ENCODE measurements at regions not wholly inside any gene's neighbourhood (a gene's known extent, or its start where the extent isn't known, plus 50 kb on each side); places are given as distances from the start of the nearest gene placed in this dataset.

DNA sequence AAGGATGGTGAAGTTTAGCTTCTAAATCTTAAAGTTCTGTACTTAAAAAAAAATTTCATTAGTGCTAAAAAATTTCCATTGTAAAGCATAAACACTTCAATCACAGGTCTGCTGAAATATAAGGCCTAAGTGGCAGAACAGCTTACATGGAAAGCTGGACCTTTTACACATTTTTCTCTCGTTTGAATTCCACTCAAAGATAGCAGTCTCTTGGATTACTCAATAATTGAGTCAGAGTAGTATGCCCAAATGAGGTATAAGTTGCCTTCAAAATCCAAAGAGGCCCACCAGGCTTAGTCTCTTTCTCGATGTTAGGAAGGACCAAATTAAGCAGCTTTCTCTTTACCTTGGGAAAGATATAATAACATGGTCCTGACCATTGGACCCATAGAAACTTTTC is 220.4 kb upstream of the CWC22 start:
- H3K9me3 ChIP-seq (ENCODE audit: control insufficient read depth, insufficient read depth, low read length) = peaks cover 3% of the 10 kb centered on the region; the same call in 1 of the 2 replicates
- no peak for TF ChIP-seq CTCF (IDR thresholded peaks at IDR 0.05; ENCODE audit: low read depth, low read length)
- POLR2A ChIA-PET = no interaction called here
- no peak overlapping the region for H3K27ac ChIP-seq (ENCODE audit: low read depth, low read length)
- CTCF ChIA-PET = interaction anchor here (1.3 kb wide), 1 partner anchor 13 kb away, joined by 4 read pairs; no protein-coding TSS in a partner anchor
- no peak overlapping the region for H3K4me3 ChIP-seq (ENCODE audit: low read depth, low read length)
- DNase-seq (ENCODE audit: low read depth, low spot score) = no peak
- H3K27me3 ChIP-seq (ENCODE audit: control insufficient read depth, insufficient read depth, low read length) = no peaks in the 10 kb centered on the region

- CTCF ChIA-PET = no interaction called here
- DNase-seq (ENCODE audit: low read depth, low spot score) = no peak
- no peak overlapping the region for H3K27ac ChIP-seq (ENCODE audit: low read depth, low read length)
- TF ChIP-seq CTCF (IDR thresholded peaks at IDR 0.05; ENCODE audit: low read depth, low read length) = no peak
- H3K9me3 ChIP-seq (ENCODE audit: control insufficient read depth, insufficient read depth, low read length) = peaks cover 3% of the 10 kb centered on the region; the same call in 1 of the 2 replicates
- H3K4me3 ChIP-seq (ENCODE audit: low read depth, low read length) = no peak overlapping the region
- POLR2A ChIA-PET = no interaction called here
- H3K27me3 ChIP-seq (ENCODE audit: control insufficient read depth, insufficient read depth, low read length) = no peaks in the 10 kb centered on the region
Measured at GRCh38 chr2:180225118-180225517, 218.0 kb upstream of the CWC22 start.

- Histone ChIP-seq H3K4me3 (ENCODE audit: low read depth, low read length) (no peak overlapping the region), H3K27ac (ENCODE audit: low read depth, low read length) (peak overlapping the region; percentile 39), H3K9me3 (ENCODE audit: control insufficient read depth, insufficient read depth, low read length) (peaks cover 3% of the 10 kb centered on the region; the same call in 1 of the 2 replicates), H3K27me3 (ENCODE audit: control insufficient read depth, insufficient read depth, low read length) (no peaks in the 10 kb centered on the region)
- ChIA-PET CTCF (no interaction called here), POLR2A (interaction anchor here (0.8 to 0.9 kb wide), 2 partner anchors 8 to 97 kb away, joined by 3 read pairs; no protein-coding TSS in a partner anchor)
- no peak for TF ChIP-seq CTCF (IDR thresholded peaks at IDR 0.05; ENCODE audit: low read depth, low read length)
- peak; percentile 83 for DNase-seq (ENCODE audit: low read depth, low spot score)
Measured at GRCh38 chr2:180222644-180223043, 215.5 kb upstream of the CWC22 start.

- Histone ChIP-seq H3K27me3 (ENCODE audit: control insufficient read depth, insufficient read depth, low read length) (no peaks in the 10 kb centered on the region), H3K4me3 (ENCODE audit: low read depth, low read length) (no peak overlapping the region), H3K9me3 (ENCODE audit: control insufficient read depth, insufficient read depth, low read length) (no peaks in the 10 kb centered on the region), H3K27ac (ENCODE audit: low read depth, low read length) (no peak overlapping the region)
- ChIA-PET POLR2A (no interaction called here), CTCF (no interaction called here)
- no peak for DNase-seq (ENCODE audit: low read depth, low spot score)
- no peak for TF ChIP-seq CTCF (IDR thresholded peaks at IDR 0.05; ENCODE audit: low read depth, low read length)
Measured at GRCh38 chr2:180219491-180219890, 212.4 kb upstream of the CWC22 start.

DNA sequence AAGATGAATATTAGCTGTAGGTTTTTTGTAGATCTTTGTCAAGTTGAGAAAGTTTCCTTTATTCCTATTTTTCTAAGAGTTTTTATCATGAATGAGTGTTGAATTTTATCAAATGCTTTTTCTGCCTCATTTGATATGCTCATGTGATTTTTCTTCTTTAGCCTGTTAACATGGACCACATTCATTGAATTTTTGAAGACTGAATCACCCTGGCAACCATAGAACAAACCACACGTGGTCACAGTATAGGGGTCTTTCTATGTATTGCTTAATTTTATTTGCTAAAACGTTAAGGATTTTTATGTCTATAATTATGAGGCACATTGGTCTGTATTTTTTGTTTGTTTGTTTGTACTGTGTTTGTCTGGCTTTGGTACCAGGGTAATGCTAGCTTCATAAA is 201.7 kb upstream of the CWC22 start:
- ChIA-PET CTCF (no interaction called here), POLR2A (no interaction called here)
- H3K4me3 ChIP-seq (ENCODE audit: low read depth, low read length) = no peak overlapping the region
- no peak for TF ChIP-seq CTCF (IDR thresholded peaks at IDR 0.05; ENCODE audit: low read depth, low read length)
- no peak for DNase-seq (ENCODE audit: low read depth, low spot score)
- H3K9me3 ChIP-seq (ENCODE audit: control insufficient read depth, insufficient read depth, low read length) = no peaks in the 10 kb centered on the region
- no peaks in the 10 kb centered on the region for H3K27me3 ChIP-seq (ENCODE audit: control insufficient read depth, insufficient read depth, low read length)
- no peak overlapping the region for H3K27ac ChIP-seq (ENCODE audit: low read depth, low read length)
